Fibroblast of gingiva (primary cell): ENCODE measurements at regions not wholly inside any gene's neighbourhood (a gene's known extent, or its start where the extent isn't known, plus 50 kb on each side); places are given as distances from the start of the nearest gene placed in this dataset.

Experiments
- DNase-seq: peaks from one replicate; pipeline ENCODE4 v3.0.0-alpha.2; 2011; ENCODE audit warnings: low read depth

DNA sequence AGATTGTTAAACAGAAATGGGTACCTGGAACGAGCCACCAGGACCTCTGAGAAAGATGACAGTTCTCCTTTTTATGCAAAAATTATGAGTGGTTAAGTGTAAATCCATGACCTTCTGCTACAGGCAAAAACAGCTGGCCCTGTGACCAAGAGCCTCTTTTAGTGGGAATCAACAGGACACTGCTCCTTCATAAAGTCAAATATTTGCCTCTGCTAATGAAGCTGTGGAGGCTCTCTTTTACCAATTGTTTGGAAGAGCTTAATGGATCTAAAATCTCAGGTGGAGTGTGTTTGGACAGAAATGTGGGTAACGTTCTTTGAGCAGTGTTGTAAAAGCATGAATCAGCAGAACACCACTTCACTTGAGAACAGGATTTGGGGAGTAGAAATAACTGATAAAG is 117.5 kb upstream of the PCSK2 start:
- no peak for DNase-seq

DNA sequence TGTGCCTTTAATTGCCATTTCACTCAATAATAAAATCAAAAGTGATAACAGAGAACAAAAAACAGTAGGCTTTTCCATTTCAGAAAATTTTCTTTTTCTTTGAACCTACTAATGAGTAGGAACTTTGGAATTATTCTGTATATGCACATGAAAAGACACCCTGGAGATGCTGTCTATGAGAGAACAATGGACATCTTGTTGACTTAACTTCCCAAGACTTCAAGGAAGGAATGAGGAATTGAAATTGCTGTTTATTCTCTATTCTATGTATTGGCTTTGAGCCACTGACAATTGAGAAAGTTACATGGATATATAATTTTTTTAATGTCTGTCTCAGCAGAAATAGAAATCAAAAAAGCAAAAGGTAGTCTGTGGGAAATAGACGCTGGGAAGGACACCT is 98.6 kb upstream of the PCSK2 start:
- no peak for DNase-seq

GRCh38 chr20:17129089-17129488 is 97.8 kb upstream of the PCSK2 start:
- no peak for DNase-seq

GRCh38 chr20:17137692-17138091 is 89.1 kb upstream of the PCSK2 start:
- no peak for DNase-seq

- no peak for DNase-seq
Measured at GRCh38 chr20:17138237-17138636, 88.6 kb upstream of the PCSK2 start.

- DNase-seq, result no peak
Measured at GRCh38 chr20:17140894-17141293, 85.9 kb upstream of the PCSK2 start.

- DNase-seq, result no peak
Measured at GRCh38 chr20:17141568-17141967, 85.3 kb upstream of the PCSK2 start.

GRCh38 chr20:17142666-17143065 is 84.2 kb upstream of the PCSK2 start:
- no peak for DNase-seq

- DNase-seq, result no peak
Measured at GRCh38 chr20:17150858-17151257, 76.0 kb upstream of the PCSK2 start.

DNA sequence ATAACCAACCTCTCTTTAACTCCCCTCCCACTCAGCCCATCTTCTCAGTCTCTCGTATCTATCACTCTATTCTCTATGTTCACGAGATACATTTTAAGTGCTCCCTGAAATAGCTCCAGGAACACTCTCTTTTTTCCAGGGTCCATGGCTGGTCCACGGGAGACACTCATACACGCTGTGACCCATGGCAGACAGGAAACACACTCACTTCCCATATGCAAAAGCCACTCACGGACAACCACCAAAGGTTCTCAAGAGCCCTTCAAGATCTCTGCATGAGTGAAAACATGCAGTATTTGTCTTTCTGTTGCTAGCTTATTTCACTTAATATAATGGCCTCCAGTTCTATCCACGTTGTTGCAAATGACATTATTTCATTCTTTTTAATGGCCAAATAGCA is 71.4 kb upstream of the PCSK2 start:
- no peak for DNase-seq

DNA sequence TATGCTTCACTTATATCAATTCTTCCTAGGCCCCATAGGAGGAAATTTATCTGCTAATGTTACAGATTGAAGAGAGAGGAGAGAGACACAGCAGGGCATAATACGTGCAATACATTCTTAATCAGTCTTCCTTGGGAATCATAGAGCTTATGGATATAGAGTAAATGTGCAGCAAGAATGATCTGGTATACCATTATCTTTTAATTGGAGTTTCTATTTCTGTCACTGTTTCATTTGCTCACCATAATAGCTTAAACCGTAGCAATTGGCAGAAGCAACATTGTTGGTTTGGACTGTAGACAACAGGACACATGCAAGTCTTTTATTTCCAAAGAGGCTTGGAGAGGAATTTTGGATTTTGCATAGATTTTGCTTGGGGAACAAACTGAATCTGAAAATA is 68.1 kb upstream of the PCSK2 start:
- DNase-seq, result no peak

GRCh38 chr20:17161673-17162481 is 65.0 kb upstream of the PCSK2 start:
- DNase-seq, result no peak

DNA sequence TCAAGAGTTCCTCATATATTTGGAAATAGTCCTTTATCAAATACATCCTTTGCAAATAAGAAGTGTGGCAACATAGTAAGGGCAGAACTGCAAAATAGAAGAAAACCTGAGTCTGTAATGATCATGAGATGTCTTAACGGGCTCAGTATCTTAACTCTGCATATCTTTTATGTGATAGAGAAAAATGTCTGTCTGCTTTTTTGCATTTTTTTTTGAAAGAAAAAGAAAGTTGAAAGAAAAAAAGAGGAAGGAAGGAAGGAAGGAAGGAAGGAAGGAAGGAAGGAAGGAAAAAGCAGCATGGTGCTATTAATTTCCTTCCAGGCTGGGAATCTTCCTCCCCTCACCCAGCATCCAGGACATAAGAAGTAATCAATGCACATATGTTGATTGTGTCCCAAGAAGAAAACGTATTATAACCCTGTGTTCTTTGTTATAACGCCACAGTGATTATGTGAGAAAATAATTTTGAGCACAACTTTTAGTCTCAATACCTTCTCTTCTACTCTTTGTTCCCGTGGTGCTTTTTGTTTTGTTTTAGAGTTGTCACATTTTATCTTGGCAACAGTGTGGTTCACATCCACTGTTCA is 58.7 kb upstream of the PCSK2 start:
- DNase-seq, result no peak

GRCh38 chr20:17169585-17170136 is 57.2 kb upstream of the PCSK2 start:
- DNase-seq, result no peak

- DNase-seq, result no peak
Measured at GRCh38 chr20:17171746-17172280, 55.0 kb upstream of the PCSK2 start.

GRCh38 chr20:17172836-17173516 is 53.9 kb upstream of the PCSK2 start:
- DNase-seq, result no peak
